Vagina (tissue), 2 donors: ENCODE measurements at regions not wholly inside any gene's neighbourhood (a gene's known extent, or its start where the extent isn't known, plus 50 kb on each side); places are given as distances from the start of the nearest gene placed in this dataset.

Source experiments
- CTCF ChIP-seq, 3 experiments: fragments of 450-650 bp in 2 of 3; fragments of 200-600 bp in 1 of 3; sonication (generic) in 1 of 3; IDR thresholded peaks; one replicate each; pipeline ENCODE4 v1.5.1; 2017 to 2019; ENCODE audit warnings: antibody characterized with exemption in 3 of 3, mild to moderate bottlenecking in 2 of 3, moderate library complexity in 2 of 3
- POLR2A ChIP-seq, 2 donors: fragments of 450-650 bp; IDR thresholded peaks; one replicate each; pipeline ENCODE4 v1.6.1; 2017; ENCODE audit warnings: antibody characterized with exemption in 2 of 2, mild to moderate bottlenecking in 2 of 2, moderate library complexity in 2 of 2
- POLR2AphosphoS5 ChIP-seq, 2 donors: sonication (generic); formaldehyde crosslinking; IDR thresholded peaks; one replicate each; pipeline ENCODE4 v1.9.0; 2017; ENCODE audit warnings: antibody characterized with exemption in 2 of 2, mild to moderate bottlenecking in 2 of 2, low read depth in 1 of 2; ENCODE audit not compliant: insufficient read depth in 1 of 2

GRCh38 chr3:5503136-5503535, 315.6 kb downstream of the EDEM1 start:
- no peak for TF ChIP-seq CTCF (IDR thresholded peaks at IDR 0.05)
- no peak for TF ChIP-seq POLR2A (IDR thresholded peaks at IDR 0.05)
- TF ChIP-seq POLR2AphosphoS5 (IDR thresholded peaks at IDR 0.05; ENCODE audit: insufficient read depth in 1 of 2, low read depth in 1 of 2), result no peak
